Natural killer cell (primary cell): ENCODE measurements at regions not wholly inside any gene's neighbourhood (a gene's known extent, or its start where the extent isn't known, plus 50 kb on each side); places are given as distances from the start of the nearest gene placed in this dataset.

Source experiments
- ATAC-seq, 3 donors: fragments of 150-1000 bp in 2 of 3; fragments of 200-7000 bp in 1 of 3; cut with Tn5 transposase; 1 replicate in 1 of 3; 2 replicates in 2 of 3; pipeline ENCODE4 v1.10.0; 2021; ENCODE audit warnings: mild to moderate bottlenecking in 2 of 3, moderate library complexity in 2 of 3
- DNase-seq, 2 donors: peaks; one replicate each; pipeline versions ENCODE4 v3.0.0 to v3.0.0-alpha.2; 2013 to 2021; ENCODE audit warnings: mixed read lengths in 1 of 2
- H3K27ac ChIP-seq: one replicate; pipeline ENCODE4 v1.5.1; 2013; ENCODE audit warnings: mild to moderate bottlenecking, low read length
- H3K27me3 ChIP-seq: one replicate; pipeline ENCODE4 v1.6.1; 2013; ENCODE audit warnings: low read length; ENCODE audit not compliant: control insufficient read depth, insufficient read depth
- H3K36me3 ChIP-seq: one replicate; pipeline ENCODE4 v1.6.1; 2013; ENCODE audit warnings: low read length; ENCODE audit not compliant: control insufficient read depth, insufficient read depth
- H3K4me1 ChIP-seq: one replicate; pipeline ENCODE4 v1.6.1; 2013; ENCODE audit warnings: low read length; ENCODE audit not compliant: control insufficient read depth, insufficient read depth
- H3K4me3 ChIP-seq: one replicate; pipeline ENCODE4 v1.5.1; 2013; ENCODE audit warnings: low read length
- H3K9me3 ChIP-seq: one replicate; pipeline ENCODE4 v1.6.1; 2013; ENCODE audit warnings: low read length; ENCODE audit not compliant: control insufficient read depth, insufficient read depth
- H3K27ac Mint-ChIP-seq, 2 donors: one replicate each; pipeline ENCODE4 v1.8.0; 2022; ENCODE audit warnings: mild to moderate bottlenecking in 2 of 2, mixed read lengths in 2 of 2, moderate library complexity in 1 of 2
- H3K27me3 Mint-ChIP-seq, 2 donors: one replicate each; pipeline ENCODE4 v1.8.0; 2022; ENCODE audit warnings: low read depth in 2 of 2, mixed read lengths in 2 of 2
- H3K36me3 Mint-ChIP-seq: one replicate; pipeline ENCODE4 v1.8.0; 2022; ENCODE audit warnings: mixed read lengths
- H3K4me1 Mint-ChIP-seq, 2 donors: one replicate each; pipeline ENCODE4 v1.8.0; 2022; ENCODE audit warnings: mixed read lengths in 2 of 2
- H3K4me3 Mint-ChIP-seq: one replicate; pipeline ENCODE4 v1.8.0; 2022; ENCODE audit warnings: mild to moderate bottlenecking, moderate library complexity, mixed read lengths
- H3K9me3 Mint-ChIP-seq, 2 donors: one replicate each; pipeline ENCODE4 v1.8.0; 2022; ENCODE audit warnings: mixed read lengths in 2 of 2
- CTCF ChIP-seq: fragments of 200-600 bp; IDR thresholded peaks from one replicate; pipeline ENCODE4 v1.8.0; 2022; ENCODE audit warnings: antibody characterized with exemption
- WGBS: methylation state at CpG from one replicate; pipeline ENCODE4 v1.1.7; 2013; ENCODE audit warnings: missing lambda C conversion rate; ENCODE audit not compliant: insufficient coverage; 5-methylcytosine and 5-hydroxymethylcytosine counted together
- intact Hi-C: fragments of 100-400 bp; cut with micrococcal nuclease; formaldehyde crosslinking; loops from one replicate; pipeline ENCODE4 v1.14.2; 2022

GRCh38 chr11:21811572-21811971 lies 381.3 kb upstream of the ANO5 start:
- no peak for ATAC-seq
- Histone ChIP-seq H3K27ac (no peak overlapping the region), H3K4me3 (no peak overlapping the region), H3K9me3 (peaks cover 17% of the 10 kb centered on the region), H3K36me3 (no peaks in the 10 kb centered on the region), H3K4me1 (no peaks in the 10 kb centered on the region), H3K27me3 (no peaks in the 10 kb centered on the region)
- no peak for TF ChIP-seq CTCF
- H3K36me3 Mint-ChIP-seq, result peaks cover 8% of the 10 kb centered on the region
- peaks cover 5 to 15% of the 10 kb centered on the region in 2 donors for H3K9me3 Mint-ChIP-seq
- intact Hi-C loops, result no loop called here
- DNase-seq, result no peak
- no peak overlapping the region for H3K4me3 Mint-ChIP-seq
- H3K4me1 Mint-ChIP-seq, result no peaks in the 10 kb centered on the region
- H3K27me3 Mint-ChIP-seq, result no peaks in the 10 kb centered on the region
- WGBS, result 82% methylated on average over 4 of the region's 4 CpGs
- H3K27ac Mint-ChIP-seq, result no peak overlapping the region

- no peak for ATAC-seq
- peaks cover 5 to 15% of the 10 kb centered on the region in 2 donors for H3K9me3 Mint-ChIP-seq
- H3K27ac Mint-ChIP-seq, result no peak overlapping the region
- 84% methylated on average over 3 of the region's 3 CpGs for WGBS
- H3K4me3 ChIP-seq, result no peak overlapping the region
- no peak overlapping the region for H3K27ac ChIP-seq
- H3K4me3 Mint-ChIP-seq, result no peak overlapping the region
- H3K36me3 ChIP-seq, result no peaks in the 10 kb centered on the region
- DNase-seq, result no peak
- peaks cover 17% of the 10 kb centered on the region for H3K9me3 ChIP-seq
- intact Hi-C loops, result no loop called here
- H3K4me1 ChIP-seq, result no peaks in the 10 kb centered on the region
- peaks cover 8% of the 10 kb centered on the region for H3K36me3 Mint-ChIP-seq
- no peaks in the 10 kb centered on the region for H3K27me3 ChIP-seq
- H3K27me3 Mint-ChIP-seq, result no peaks in the 10 kb centered on the region
- no peak for TF ChIP-seq CTCF
- H3K4me1 Mint-ChIP-seq, result no peaks in the 10 kb centered on the region
These were observed 378.7 kb upstream of the ANO5 start for GRCh38 chr11:21814169-21814568.

GRCh38 chr11:21817696-21818095 lies 375.2 kb upstream of the ANO5 start:
- DNase-seq (no peak), ATAC-seq (no peak)
- no peaks in the 10 kb centered on the region for H3K36me3 ChIP-seq
- H3K27me3 ChIP-seq, result no peaks in the 10 kb centered on the region
- TF ChIP-seq CTCF, result no peak
- H3K4me3 ChIP-seq, result no peak overlapping the region
- H3K36me3 Mint-ChIP-seq, result no peaks in the 10 kb centered on the region
- no peak overlapping the region for H3K27ac ChIP-seq
- WGBS, result 31% methylated on average over 1 of the region's 3 CpGs
- no peaks in the 10 kb centered on the region for H3K4me1 ChIP-seq
- H3K27ac Mint-ChIP-seq, result no peak overlapping the region
- H3K4me3 Mint-ChIP-seq, result no peak overlapping the region
- no peaks in the 10 kb centered on the region for H3K4me1 Mint-ChIP-seq
- peaks cover 10% of the 10 kb centered on the region for H3K9me3 ChIP-seq
- intact Hi-C loops, result no loop called here
- peaks cover 3 to 11% of the 10 kb centered on the region in 2 donors for H3K9me3 Mint-ChIP-seq
- no peaks in the 10 kb centered on the region for H3K27me3 Mint-ChIP-seq

- Histone ChIP-seq H3K36me3 (no peaks in the 10 kb centered on the region), H3K9me3 (no peaks in the 10 kb centered on the region), H3K27me3 (no peaks in the 10 kb centered on the region), H3K4me1 (no peaks in the 10 kb centered on the region), H3K4me3 (no peak overlapping the region), H3K27ac (no peak overlapping the region)
- H3K27ac Mint-ChIP-seq, result no peak overlapping the region
- intact Hi-C loops, result no loop called here
- peaks cover 9 to 13% of the 10 kb centered on the region in 2 donors for H3K9me3 Mint-ChIP-seq
- H3K4me1 Mint-ChIP-seq, result no peaks in the 10 kb centered on the region
- ATAC-seq (no peak), DNase-seq (no peak)
- H3K36me3 Mint-ChIP-seq, result no peaks in the 10 kb centered on the region
- H3K27me3 Mint-ChIP-seq, result no peaks in the 10 kb centered on the region
- H3K4me3 Mint-ChIP-seq, result no peak overlapping the region
- TF ChIP-seq CTCF, result no peak
These were observed 372.7 kb upstream of the ANO5 start for GRCh38 chr11:21820176-21820575.
